HG02884 (cell line): ENCODE measurements at regions not wholly inside any gene's neighbourhood (a gene's known extent, or its start where the extent isn't known, plus 50 kb on each side); places are given as distances from the start of the nearest gene placed in this dataset.

Experiments used
- ATAC-seq: cut with Tn5 transposase; IDR thresholded peaks from one replicate; pipeline ENCODE4 v1.9.1; 2021; ENCODE audit warnings: mild to moderate bottlenecking, moderate library complexity; ENCODE audit not compliant: unreplicated experiment

DNA sequence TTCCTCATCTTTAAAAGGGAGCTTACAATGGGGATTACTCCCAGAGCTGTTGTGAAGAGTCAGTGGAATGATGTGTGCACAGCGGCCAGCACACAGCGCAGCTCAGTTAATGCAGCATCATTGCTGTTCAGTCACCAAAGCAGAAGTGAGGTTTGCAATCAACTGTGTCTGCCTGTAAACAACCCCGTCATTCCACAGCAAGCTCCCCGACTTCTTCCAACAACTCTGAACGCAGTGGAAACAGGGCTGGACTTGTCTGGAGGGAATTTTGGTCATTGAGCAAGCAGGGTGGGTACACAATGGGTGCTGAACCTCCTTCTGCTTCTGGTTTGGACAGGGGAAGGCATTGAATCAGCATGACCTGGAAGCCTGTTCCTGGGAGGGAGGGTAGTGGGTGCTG lies 347.4 kb downstream of the PTPRU start:
- no peak for ATAC-seq

DNA sequence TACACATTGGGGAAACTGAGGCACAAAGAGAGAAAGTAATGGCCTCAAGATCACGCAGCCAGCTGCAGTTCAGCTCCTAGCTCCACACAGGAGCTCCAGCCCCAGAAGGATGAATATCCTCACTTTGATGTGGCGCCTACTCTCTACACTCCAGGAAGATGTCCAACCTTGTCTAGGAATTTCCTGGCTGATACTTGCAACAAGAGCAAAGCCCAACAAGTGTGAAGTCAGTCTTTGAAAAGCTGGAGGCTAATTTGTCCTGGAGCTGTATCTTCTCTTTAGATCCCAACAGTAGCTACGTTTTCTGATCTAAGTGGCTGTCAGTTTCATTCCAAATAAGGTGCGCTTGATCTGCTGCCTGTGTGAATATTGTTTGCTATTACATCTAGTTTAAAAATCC lies 344.9 kb downstream of the PTPRU start:
- no peak for ATAC-seq

DNA sequence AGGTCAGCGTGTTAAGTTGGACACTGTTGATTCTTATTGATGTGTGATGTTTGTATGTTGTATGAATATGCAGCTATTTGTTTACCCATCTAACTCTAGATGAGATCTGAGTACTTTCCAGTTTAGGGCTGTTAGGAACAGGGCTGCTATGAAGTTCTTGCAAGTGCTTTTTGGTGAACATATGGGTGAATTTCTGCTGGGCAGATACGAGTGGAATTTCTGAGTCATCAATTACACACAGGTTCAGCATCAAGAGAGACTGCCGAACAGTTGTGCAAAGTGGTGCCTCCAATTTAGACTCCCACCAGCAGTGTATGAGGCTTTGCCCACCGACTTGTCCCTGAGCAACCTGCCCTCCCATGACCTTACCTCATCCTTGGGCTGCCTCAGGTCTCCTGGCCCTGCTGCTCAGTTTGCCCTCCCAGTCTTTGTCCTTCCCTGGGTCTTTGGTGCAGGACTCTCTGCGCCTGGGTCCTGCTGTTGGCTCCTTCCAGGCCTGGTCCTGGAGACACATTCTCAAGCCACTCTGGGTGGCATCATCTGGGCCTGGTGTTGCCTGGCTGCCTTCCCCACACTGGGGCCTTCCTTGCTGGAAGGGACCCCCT lies 343.6 kb downstream of the PTPRU start:
- no peak for ATAC-seq

DNA sequence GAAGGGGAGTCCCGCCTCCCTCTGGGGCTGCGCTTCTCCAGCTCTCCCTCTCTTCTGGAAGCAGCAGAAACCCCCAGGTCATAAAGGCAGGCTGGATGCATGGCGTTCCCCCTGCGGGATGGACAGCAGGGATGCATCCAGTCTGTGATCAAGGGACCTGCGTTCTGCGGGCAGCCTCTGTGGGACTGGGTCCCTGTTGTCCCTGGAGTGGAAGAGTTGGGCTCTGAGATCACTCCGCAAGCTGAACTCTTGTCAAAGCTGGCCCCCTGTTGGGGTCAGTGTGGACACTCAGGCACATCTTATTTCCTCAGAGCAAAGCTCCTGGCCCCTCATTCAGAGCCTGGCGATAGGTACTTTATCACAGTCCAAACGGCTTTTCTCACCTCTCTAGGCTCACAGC lies 341.2 kb downstream of the PTPRU start:
- ATAC-seq: no peak

DNA sequence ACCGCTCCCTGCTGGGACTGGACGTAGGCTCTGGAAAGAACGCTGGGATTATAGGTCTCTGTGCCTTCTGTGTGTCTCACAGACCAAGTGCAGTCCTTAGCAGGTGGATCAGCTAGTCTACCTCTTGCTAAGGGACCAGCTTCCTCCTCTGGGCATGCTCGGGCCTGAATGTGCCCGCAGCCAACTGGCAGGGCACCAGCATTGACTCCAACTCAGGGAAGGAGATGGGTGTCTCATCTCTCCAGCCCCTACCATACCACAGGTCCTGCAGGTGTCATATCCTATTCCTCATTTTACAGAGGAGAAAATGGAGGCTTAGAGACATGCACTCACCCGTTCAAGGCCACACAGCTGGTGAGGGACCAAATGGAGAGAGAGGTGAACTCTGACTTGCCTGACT lies 340.2 kb downstream of the PTPRU start:
- ATAC-seq: no peak

DNA sequence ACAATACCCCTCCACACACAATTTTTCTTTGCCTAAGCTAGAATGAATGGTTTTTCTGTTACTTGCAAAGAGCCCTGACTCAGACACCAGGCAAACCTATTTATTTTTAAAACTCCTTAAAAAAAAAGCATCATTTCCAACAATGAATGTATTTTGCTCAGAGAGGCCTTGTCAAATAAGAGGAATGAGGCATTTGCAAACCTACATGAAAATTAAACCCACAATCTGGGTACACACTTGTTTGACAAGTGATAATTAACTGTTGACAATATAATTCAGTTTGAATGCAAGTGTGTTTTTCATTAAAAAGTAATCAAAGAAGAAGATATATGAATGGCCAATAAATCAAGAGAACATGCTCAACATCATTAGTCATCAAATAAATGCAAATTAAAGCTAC lies 339.5 kb downstream of the PTPRU start:
- ATAC-seq: no peak

DNA sequence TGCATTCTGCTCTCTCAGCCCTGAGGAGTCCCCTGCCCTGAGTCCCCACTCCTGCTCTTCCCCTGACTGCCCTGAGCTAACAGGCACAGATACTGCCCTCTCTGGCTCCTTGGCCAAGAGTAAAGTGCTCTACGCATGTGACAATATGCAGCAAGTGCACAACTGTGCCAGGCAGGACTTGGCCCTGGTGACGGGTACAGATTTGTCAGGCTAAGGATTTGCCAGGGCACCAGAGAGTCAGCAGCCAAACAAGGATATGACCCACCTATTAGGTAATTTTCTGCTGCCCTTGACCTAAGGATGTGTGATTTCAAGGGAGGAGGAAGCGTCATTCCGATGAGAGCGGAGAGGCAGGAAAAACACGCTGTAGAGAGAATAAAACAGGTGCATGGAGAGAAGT lies 339.0 kb downstream of the PTPRU start:
- no peak for ATAC-seq

DNA sequence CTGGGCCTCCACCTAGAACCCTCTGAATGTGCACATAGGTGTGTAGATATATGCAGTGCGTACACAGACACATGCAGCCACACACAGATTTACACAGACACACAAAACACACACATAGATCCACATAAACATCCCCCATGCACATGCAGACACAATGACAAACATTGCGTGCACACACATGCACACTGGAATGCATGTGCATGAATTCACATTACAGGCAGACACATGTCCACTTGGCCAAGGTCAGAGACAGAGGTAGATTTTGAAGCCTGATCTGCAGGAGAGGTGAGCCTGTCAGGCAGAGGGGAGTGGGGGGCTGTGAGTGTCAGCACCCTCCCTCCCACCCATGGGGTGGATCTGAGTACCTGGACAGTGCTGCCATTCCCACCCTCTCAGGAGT lies 338.5 kb downstream of the PTPRU start:
- ATAC-seq: no peak

DNA sequence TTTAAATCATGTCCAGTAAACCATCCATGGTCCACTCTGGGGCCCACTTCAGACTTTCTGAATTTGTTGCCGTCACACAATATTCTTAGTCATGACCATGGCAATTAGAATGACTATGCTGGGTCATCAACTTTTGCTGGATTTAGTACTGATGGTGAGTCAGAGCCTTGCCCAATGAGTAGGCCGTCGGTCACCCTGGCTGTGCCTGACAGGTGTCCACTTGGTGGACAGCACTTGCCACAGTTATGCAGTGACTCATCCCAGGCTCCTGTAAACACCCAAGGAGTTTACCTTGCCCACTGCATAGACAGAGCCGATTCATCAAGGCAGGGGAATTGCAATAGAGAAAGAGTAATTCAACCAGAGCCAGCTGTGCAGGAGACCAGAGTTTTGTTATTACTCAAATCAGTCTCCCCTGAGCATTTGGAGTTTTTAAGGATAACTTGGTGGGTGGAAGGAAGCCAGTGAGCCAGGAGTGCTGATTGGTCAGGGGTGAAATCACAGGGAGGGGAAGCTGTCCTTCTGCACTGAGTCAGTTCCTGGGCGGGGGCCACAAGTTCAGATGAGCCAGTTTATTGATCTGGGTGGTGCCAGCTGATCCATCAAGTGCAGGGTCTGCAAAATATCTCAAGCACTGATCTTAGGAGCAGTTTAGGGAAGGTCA lies 333.8 kb downstream of the PTPRU start:
- ATAC-seq: no peak

DNA sequence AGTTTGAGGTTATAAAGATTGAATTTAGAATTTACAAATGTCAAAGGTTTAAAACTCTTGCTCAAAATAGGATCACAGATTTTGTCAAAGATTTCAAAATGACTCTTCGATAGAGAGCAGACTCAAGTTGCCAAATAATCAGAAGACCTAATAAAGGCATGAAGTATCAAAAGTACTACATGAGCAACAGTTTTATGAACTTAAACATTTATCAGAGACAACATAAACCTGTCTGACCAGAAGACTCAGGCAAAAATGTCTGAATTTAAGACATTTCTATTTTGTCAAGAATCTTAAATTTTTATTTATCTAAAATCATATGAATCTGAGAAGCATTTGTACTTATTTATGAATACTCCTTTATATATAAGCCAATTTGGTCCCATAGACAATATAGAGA lies 330.9 kb downstream of the PTPRU start:
- ATAC-seq: no peak

DNA sequence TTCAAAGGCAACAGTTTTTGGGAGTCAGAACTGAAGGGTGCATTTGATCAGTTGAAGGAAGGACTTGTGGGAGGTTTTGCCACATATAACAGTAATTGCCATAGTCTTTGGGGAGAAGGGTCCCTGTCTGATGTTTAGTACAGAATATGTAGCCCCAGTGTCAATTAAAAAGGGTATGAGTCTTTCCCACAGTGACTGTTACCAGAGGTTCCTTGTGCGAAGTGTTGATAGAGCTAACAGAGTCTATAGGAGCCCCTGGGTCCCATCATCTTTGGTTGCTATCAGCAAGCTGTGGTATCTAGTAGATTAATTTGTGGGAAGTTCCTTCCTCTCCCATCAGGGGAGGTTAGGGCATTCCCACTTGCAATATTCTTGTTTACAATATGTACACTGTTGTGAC lies 329.2 kb downstream of the PTPRU start:
- no peak for ATAC-seq

DNA sequence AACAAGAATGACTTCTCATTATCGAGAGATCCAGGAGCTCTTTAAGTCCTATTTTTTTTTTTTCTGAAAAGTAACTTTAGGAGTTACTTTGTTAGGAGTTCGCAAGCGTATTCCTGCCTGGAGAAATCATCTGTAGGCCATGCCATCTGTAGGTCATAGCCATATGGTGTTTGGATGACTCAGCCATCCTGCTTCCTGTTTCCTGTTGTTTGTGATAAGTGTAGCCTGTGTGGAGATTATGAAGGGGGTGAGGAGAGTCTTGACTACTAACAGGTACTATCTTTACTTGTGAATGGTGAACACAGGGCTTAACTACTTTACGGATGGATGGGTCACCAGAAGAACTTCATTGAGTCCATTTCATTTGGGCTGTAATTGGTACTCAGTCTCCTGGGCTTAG lies 327.2 kb downstream of the PTPRU start:
- no peak for ATAC-seq

DNA sequence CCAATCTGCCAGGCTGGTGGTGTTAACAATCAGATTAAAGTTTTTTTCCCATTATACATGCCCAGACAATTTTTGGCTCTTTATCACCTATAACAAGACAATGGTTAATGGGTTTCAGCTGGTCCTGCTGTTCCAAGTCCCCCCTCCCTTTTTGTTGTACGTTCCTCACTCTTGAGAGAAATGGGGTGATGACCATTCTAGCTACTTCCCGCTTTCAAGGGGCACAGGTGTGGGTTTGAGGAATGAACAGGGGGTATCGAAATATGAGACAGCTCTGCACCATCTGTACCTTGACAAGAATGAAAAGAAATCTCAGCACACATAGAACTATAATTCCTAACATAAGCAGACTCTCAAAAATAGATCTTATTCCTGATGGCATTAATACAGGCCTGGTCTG lies 326.8 kb downstream of the PTPRU start:
- ATAC-seq: no peak

DNA sequence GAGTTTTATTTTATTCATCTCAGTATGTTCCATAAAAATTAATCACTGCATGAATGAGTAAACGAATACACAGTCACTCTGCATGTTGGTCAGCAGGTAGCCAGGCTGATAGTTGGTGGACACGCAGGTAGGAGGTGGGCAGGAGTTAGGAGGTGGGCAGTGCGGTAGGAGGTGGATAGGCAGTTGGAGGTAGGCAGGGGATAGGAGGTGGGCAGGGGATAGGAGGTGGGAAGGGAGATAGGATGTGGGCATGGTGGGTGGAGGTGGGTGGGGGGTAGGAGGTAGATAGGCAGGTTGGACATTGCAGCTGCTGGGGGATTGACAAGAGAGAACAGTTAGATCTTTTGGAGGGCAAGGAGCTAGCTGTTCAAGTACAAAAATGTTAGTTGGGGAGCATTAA lies 322.7 kb downstream of the PTPRU start:
- no peak for ATAC-seq

DNA sequence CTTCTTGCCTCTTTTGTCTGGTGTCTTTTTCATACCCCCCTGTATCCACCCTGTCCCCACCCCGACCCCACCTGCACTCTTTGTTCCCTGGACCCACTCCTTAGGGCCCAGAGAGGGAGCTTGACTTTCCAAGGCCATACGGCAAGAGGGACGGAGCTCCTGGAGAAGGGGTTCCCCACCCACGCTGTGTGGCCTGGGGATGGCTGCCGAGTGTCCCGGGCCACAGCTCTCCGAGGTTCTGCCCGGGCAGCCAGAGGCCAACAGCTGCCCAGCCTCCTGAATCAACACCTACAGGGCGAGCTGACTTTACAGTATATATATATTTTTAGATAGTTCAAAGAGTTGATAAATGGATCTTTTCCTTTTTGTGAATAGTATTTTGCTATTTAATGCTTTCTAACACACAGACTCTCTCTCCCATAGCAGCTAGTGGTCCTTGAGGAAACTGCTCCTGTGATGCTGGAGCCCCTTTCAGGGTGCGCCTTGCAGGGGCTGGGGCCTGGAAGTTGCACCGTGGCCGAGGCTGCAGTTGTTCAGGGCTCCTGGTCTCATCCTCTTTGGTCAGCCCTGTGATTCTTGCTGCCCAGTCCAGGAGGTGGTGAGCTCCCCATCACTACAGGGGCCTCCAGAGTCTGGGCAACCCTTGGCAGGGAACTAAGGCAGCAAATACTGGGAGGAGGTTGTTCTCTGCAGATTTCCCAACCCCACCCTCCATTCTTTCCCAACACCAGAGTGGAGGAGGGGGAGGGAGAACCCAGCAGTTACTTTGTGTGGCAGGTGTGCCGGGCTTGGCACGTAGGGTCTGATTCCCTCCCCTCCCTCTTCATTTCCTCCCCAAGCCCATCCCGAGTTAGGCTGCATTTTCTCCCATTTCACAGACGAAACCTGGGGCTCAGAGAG lies 321.6 kb downstream of the PTPRU start:
- ATAC-seq: no peak

DNA sequence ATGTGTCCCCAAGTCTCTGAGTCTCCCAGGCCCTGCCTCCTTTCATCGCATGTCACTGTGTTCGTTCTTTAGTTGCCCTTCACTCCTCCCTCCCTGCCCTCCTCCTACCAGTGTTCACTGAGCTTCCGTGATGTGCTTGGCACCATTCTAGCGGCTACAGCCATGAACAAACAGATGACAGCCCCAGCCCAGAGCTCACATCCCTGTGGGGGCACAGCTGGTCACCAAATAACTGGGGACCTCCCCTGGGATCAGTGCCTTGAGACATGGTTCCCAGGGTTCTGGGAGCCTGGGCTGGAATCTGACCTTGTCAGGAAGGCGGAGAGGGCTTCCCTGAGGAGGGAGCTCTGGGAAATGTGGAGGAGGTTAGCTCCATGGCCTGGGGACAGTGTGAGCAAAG lies 320.7 kb downstream of the PTPRU start:
- ATAC-seq: no peak

DNA sequence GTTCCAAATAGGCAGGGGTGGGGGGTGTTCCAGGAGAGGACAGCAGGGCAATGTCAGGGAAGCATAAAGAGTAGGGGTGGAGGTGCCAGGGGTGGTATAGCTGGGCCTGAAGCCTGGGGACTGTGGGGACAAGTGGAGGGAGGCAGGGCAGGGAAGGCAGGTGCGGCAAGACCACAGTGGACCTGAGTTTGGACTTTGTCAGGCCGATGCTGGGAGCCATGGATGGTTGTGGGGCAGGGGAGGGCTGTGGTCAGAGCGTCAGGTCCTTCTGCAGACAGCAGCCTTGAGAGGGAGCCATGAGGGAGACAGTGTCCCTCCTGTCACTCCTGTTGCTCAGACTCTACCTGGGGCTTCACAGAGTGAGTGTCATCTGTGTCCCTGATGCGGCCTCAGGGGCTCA lies 320.3 kb downstream of the PTPRU start:
- no peak for ATAC-seq

DNA sequence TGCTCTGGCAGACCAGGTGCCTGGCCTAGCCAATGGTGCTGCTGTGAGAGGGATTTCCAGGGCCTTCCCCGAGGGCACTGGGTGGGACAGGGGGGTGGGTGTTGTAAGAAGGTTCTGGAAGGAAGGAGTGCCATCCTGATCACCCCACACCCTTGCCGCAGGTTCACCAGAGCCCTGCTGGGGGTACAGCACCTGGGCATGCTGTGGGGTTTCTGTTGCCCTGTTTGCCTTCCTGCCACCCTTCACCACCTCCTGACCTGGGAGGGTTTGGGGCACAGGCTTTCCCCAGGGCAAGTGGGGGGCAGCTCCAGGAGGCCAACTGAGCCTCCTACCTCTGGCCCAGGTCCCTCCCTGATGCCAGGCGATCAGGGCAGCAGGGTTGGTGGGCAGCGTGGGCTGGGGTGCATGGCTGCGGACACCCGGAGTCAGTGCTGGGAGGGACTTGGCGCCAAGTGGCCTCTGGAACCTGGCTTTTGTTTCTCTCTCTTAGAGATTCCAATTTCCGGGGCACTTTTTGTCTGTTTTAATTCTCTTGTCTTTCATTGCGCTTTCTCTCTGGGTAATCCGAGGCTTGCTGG lies 318.8 kb downstream of the PTPRU start:
- ATAC-seq: no peak

DNA sequence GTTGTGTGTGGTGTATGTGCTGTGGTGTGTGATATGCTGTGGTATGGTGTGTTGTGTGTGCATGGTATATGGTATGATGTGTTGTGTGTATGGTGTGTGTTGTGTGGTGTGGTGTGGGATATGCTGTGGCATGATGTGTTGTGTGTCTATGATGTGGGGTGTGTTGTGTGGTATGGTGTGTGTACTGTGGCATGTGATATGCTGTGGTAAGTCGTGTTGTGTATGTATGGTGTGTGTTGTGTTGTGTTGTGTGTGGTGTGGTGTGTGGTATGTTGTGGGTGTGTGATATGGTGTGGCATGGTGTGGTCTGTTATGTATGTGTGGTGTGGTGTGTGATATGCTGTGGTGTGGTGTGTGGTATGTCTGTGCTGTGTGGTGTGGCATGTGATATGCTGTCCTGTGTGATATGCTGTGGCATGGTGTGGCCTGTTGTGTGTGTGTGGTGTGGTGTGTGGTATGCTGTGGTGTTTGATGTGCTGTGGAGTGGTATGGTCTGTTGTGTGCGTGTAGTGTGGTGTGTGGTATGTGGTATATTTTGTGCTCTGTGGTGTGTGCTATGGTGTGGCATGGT lies 318.0 kb downstream of the PTPRU start:
- ATAC-seq: no peak

DNA sequence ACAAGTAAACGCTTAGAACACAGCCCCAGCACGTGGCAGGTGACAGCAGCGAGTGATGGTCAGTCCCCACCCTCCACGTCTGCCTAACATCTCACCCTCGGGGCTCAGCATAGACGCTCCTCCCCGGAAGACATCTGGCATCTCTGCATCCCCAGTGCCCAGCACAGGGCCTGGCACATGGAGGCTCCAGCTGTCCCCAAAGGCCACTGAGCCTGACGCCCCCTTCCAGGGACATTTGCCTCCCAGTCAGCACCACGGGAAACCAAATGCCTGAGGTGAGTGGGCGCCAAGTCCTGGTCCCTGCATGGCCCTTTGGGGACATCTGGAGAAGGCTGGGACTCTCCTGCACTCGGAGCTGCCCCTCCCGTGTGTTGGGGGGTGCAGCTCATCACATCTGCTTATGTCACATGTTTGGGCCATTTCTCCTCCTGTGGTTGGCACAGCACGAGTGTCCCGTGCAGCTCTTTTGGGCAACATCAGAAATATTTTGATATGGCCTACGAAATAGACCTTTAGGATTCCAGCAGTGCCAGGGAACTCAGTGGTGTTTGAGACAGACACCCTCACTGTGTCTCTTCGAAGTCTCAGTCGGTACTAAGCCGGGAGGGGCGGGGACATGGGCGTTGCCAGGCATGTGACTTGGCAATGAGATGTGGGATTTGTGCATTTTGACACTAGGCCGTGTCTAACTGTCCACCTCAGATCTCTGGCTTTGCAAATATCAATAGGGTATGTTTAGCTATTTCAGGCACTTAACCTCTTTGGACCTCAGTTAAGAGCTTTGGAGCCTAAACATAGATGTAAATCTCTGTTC lies 315.0 kb downstream of the PTPRU start:
- ATAC-seq: no peak
